ENCODE measurements at regions not wholly inside any gene's neighbourhood (a gene's known extent, or its start where the extent isn't known, plus 50 kb on each side); places are given as distances from the start of the nearest gene placed in this dataset.

GRCh38 chr2:76175295-76175694 is 464.6 kb upstream of the GCFC2 start:
- no peak for TF ChIP-seq EZH2 (IDR thresholded peaks at IDR 0.05; ENCODE audit: low read length, unreplicated experiment)
- TF ChIP-seq CTCF (conservative IDR thresholded peaks at IDR 0.05; ENCODE audit: low read depth, low read length), result no peak
- no peak for TF ChIP-seq EZH2phosphoT487 (IDR thresholded peaks at IDR 0.05; ENCODE audit: borderline replicate concordance, low read length)
